ENCODE measurements at regions not wholly inside any gene's neighbourhood (a gene's known extent, or its start where the extent isn't known, plus 50 kb on each side); places are given as distances from the start of the nearest gene placed in this dataset.

DNA sequence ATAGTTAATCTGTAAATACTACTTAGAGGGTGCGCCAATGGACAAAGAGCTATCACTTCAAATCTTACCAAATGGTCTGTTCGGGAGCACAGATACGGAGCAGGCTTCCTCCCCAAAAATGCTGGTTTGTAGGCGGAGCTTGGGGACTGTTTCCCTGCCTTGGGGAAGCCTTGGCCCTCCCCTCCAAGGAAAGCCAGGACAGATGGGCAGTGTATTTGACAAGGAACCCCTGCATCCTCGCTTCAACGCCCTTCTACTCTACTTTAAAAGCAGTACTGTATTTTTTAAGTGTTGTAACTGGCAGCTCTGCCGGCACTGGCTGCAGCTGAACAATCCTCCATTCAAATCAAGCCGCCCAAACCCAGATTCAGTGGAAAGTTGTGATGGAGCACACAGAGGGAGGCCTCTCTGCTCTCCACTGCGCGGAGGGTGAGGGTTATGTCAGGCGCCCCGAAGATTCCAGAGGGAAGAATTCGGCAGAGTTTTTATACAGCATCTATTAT lies 83.1 kb upstream of the FNDC3B start:
- H3K27ac ChIP-seq (ENCODE audit: low read depth, low read length): no peak overlapping the region
- H3K9me3 ChIP-seq (ENCODE audit: control insufficient read depth in 1 of 2, low read length in 2 of 2): no peaks in the 10 kb centered on the region
- Mint-ChIP-seq H3K9me3 (no peaks in the 10 kb centered on the region), H3K4me3 (no peak overlapping the region), H3K4me1 (no peaks in the 10 kb centered on the region), H3K27me3 (peaks cover 12 to 22% of the 10 kb centered on the region in 2 donors), H3K27ac (no peak overlapping the region), H3K36me3 (no peaks in the 10 kb centered on the region)
- no peaks in the 10 kb centered on the region for H3K36me3 ChIP-seq (ENCODE audit: insufficient read depth, low read length)
- no peak for DNase-seq
- POLR2A ChIA-PET (ENCODE audit: partially characterized antibody): no interaction called here
- intact Hi-C loops (cut with micrococcal nuclease): no loop called here
- CTCF ChIA-PET (ENCODE audit: partially characterized antibody): no interaction called here
- H3K27me3 ChIP-seq (ENCODE audit: insufficient read depth, low read length): no peaks in the 10 kb centered on the region
- no peak overlapping the region for H3K4me3 ChIP-seq (ENCODE audit: low read length in 2 of 2)
- no peaks in the 10 kb centered on the region for H3K4me1 ChIP-seq (ENCODE audit: insufficient read depth, low read length)

- DNase-seq: no peak
- no peaks in the 10 kb centered on the region for H3K4me1 ChIP-seq (ENCODE audit: insufficient read depth, low read length)
- Mint-ChIP-seq H3K36me3 (no peaks in the 10 kb centered on the region), H3K4me1 (no peaks in the 10 kb centered on the region), H3K9me3 (peaks cover 0 to 1% (median 0%) of the 10 kb centered on the region in 8 donors), H3K4me3 (no peak overlapping the region), H3K27ac (no peak overlapping the region), H3K27me3 (peaks cover 12 to 19% of the 10 kb centered on the region in 2 donors)
- no peaks in the 10 kb centered on the region for H3K27me3 ChIP-seq (ENCODE audit: insufficient read depth, low read length)
- H3K36me3 ChIP-seq (ENCODE audit: insufficient read depth, low read length): no peaks in the 10 kb centered on the region
- intact Hi-C loops (cut with micrococcal nuclease): no loop called here
- POLR2A ChIA-PET (ENCODE audit: partially characterized antibody): no interaction called here
- H3K27ac ChIP-seq (ENCODE audit: low read depth, low read length): no peak overlapping the region
- H3K4me3 ChIP-seq (ENCODE audit: low read length in 2 of 2): no peak overlapping the region
- CTCF ChIA-PET (ENCODE audit: partially characterized antibody): no interaction called here
- H3K9me3 ChIP-seq (ENCODE audit: control insufficient read depth in 1 of 2, low read length in 2 of 2): no peaks in the 10 kb centered on the region
Measured at GRCh38 chr3:171956705-171957104, 82.7 kb upstream of the FNDC3B start.

DNA sequence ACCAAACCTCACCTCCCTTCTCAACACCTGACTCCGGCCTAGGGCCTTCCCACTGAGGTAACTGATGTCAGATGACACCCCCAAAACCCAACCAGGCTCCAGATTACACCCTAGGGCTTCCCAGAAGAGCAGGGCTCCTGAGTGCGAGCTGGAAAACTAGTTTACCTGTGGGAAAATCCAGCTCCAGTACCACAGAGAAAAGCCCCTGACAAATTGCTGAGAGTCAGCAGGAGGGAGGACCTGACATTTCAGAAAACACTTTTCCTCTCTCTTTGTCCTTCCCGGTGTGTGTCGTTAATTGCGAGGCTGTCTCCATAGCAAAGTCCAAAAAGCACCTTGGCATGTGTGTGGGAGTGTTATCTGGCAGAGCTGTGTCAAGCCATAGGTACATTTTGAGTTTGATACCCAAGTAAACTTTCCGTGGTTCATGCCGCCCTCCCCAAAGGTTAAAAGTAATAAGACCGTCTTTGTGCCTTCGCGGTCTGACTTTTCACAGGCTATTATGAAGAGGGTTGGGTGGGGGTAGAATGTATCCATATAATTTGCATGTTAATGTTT lies 79.8 kb upstream of the FNDC3B start:
- Mint-ChIP-seq H3K27ac (no peak overlapping the region), H3K4me1 (no peaks in the 10 kb centered on the region), H3K9me3 (peaks cover 0 to 1% (median 0%) of the 10 kb centered on the region in 8 donors), H3K36me3 (no peaks in the 10 kb centered on the region), H3K4me3 (no peak overlapping the region), H3K27me3 (peaks cover 12% of the 10 kb centered on the region in 2 donors)
- DNase-seq: no peak
- no peak overlapping the region for H3K27ac ChIP-seq (ENCODE audit: low read depth, low read length)
- no peaks in the 10 kb centered on the region for H3K9me3 ChIP-seq (ENCODE audit: control insufficient read depth in 1 of 2, low read length in 2 of 2)
- ChIA-PET CTCF (ENCODE audit: partially characterized antibody) (no interaction called here), POLR2A (ENCODE audit: partially characterized antibody) (no interaction called here)
- H3K4me3 ChIP-seq (ENCODE audit: low read length in 2 of 2): no peak overlapping the region
- no peaks in the 10 kb centered on the region for H3K27me3 ChIP-seq (ENCODE audit: insufficient read depth, low read length)
- H3K4me1 ChIP-seq (ENCODE audit: insufficient read depth, low read length): no peaks in the 10 kb centered on the region
- intact Hi-C loops (cut with micrococcal nuclease): no loop called here
- H3K36me3 ChIP-seq (ENCODE audit: insufficient read depth, low read length): no peaks in the 10 kb centered on the region

DNA sequence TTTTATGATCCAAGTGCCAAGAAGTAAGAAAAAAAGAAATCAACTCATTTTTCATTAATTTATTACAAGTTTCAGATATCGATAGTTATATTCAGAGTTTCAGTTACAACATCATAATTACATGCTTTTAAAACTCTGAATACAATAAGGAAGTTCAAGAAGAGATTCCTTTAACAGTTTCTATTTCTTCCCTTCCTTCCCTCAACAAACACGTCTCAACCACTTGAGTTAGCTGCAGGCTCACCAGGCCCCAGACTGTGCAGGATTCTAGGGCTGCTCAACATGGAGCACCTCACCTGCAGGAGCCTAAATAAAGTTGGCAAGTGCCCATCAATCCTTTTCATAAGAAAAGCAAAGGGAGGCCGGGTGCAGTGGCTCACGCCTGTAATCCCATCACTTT lies 79.2 kb upstream of the FNDC3B start:
- intact Hi-C loops (cut with micrococcal nuclease): no loop called here
- Mint-ChIP-seq H3K4me3 (no peak overlapping the region), H3K27me3 (peaks cover 11 to 12% of the 10 kb centered on the region in 2 donors), H3K9me3 (peaks cover 0 to 1% (median 0%) of the 10 kb centered on the region in 8 donors), H3K36me3 (no peaks in the 10 kb centered on the region), H3K27ac (no peak overlapping the region), H3K4me1 (no peaks in the 10 kb centered on the region)
- Histone ChIP-seq H3K4me3 (ENCODE audit: low read length in 2 of 2) (no peak overlapping the region), H3K4me1 (ENCODE audit: insufficient read depth, low read length) (no peaks in the 10 kb centered on the region), H3K36me3 (ENCODE audit: insufficient read depth, low read length) (no peaks in the 10 kb centered on the region), H3K27me3 (ENCODE audit: insufficient read depth, low read length) (no peaks in the 10 kb centered on the region), H3K27ac (ENCODE audit: low read depth, low read length) (no peak overlapping the region), H3K9me3 (ENCODE audit: control insufficient read depth in 1 of 2, low read length in 2 of 2) (no peaks in the 10 kb centered on the region)
- DNase-seq: no peak
- ChIA-PET CTCF (ENCODE audit: partially characterized antibody) (no interaction called here), POLR2A (ENCODE audit: partially characterized antibody) (no interaction called here)

DNA sequence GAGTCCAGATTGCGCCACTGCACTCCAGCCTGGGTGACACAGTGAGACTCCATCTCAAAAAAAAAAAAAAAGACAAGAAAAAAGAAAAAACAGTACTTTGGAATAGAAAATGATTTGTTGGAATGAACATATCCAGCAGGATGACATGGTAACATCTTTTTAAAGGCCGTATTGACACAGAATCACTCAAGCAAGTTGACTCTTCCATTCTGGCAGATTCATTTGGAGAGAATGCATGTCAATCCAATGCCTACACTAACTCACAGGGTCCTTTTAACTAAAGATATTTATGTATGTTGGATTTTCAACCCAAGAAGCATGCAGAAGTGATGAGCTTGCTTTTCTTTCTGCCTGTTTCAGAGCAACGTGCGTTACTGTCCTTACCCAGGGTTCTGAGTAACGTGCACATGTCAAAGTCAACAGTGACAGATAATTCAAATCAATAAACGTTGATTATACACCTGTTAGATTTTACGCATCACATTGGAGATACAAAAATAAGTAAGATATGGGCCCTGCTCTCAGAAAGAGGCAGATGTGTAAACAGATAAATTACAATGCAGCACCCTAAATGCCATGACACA lies 77.1 kb upstream of the FNDC3B start:
- Histone ChIP-seq H3K9me3 (ENCODE audit: control insufficient read depth in 1 of 2, low read length in 2 of 2) (no peaks in the 10 kb centered on the region), H3K4me1 (ENCODE audit: insufficient read depth, low read length) (no peaks in the 10 kb centered on the region), H3K27me3 (ENCODE audit: insufficient read depth, low read length) (no peaks in the 10 kb centered on the region), H3K4me3 (ENCODE audit: low read length in 2 of 2) (no peak overlapping the region), H3K27ac (ENCODE audit: low read depth, low read length) (no peak overlapping the region), H3K36me3 (ENCODE audit: insufficient read depth, low read length) (no peaks in the 10 kb centered on the region)
- no peak overlapping the region for H3K4me3 Mint-ChIP-seq
- H3K27me3 Mint-ChIP-seq: peaks cover 5 to 6% of the 10 kb centered on the region in 2 donors
- ChIA-PET POLR2A (ENCODE audit: partially characterized antibody) (no interaction called here), CTCF (ENCODE audit: partially characterized antibody) (interaction anchor here (0.8 kb wide), 1 partner anchor 23 kb away, joined by 3 read pairs; no protein-coding TSS in a partner anchor)
- H3K4me1 Mint-ChIP-seq: no peaks in the 10 kb centered on the region
- H3K36me3 Mint-ChIP-seq: no peaks in the 10 kb centered on the region
- no peak overlapping the region for H3K27ac Mint-ChIP-seq
- DNase-seq: no peak
- intact Hi-C loops (cut with micrococcal nuclease): no loop called here
- peaks cover 0 to 1% (median 0%) of the 10 kb centered on the region in 8 donors for H3K9me3 Mint-ChIP-seq

- no peak overlapping the region for H3K27ac ChIP-seq (ENCODE audit: low read depth, low read length)
- H3K9me3 ChIP-seq (ENCODE audit: control insufficient read depth in 1 of 2, low read length in 2 of 2): no peaks in the 10 kb centered on the region
- Mint-ChIP-seq H3K27me3 (peaks cover under 1 to 8% of the 10 kb centered on the region in 2 donors), H3K36me3 (no peaks in the 10 kb centered on the region), H3K4me3 (no peak overlapping the region), H3K4me1 (no peaks in the 10 kb centered on the region), H3K27ac (no peak overlapping the region), H3K9me3 (peaks cover 0 to 1% (median 0%) of the 10 kb centered on the region in 8 donors)
- intact Hi-C loops (cut with micrococcal nuclease): no loop called here
- no peaks in the 10 kb centered on the region for H3K27me3 ChIP-seq (ENCODE audit: insufficient read depth, low read length)
- ChIA-PET CTCF (ENCODE audit: partially characterized antibody) (no interaction called here), POLR2A (ENCODE audit: partially characterized antibody) (no interaction called here)
- no peak overlapping the region for H3K4me3 ChIP-seq (ENCODE audit: low read length in 2 of 2)
- no peaks in the 10 kb centered on the region for H3K36me3 ChIP-seq (ENCODE audit: insufficient read depth, low read length)
- no peaks in the 10 kb centered on the region for H3K4me1 ChIP-seq (ENCODE audit: insufficient read depth, low read length)
- no peak for DNase-seq
Measured at GRCh38 chr3:171963546-171963945, 75.8 kb upstream of the FNDC3B start.

- H3K36me3 ChIP-seq (ENCODE audit: insufficient read depth, low read length): no peaks in the 10 kb centered on the region
- no peaks in the 10 kb centered on the region for H3K4me1 Mint-ChIP-seq
- ChIA-PET POLR2A (ENCODE audit: partially characterized antibody) (interaction anchor here (0.5 kb wide), 1 partner anchor 1095 kb away, joined by 3 read pairs; the partner anchor contains the start of gene RPL22L1), CTCF (ENCODE audit: partially characterized antibody) (interaction anchor here (1.6 kb wide), 1 partner anchor 11 kb away, joined by 5 read pairs; no protein-coding TSS in a partner anchor)
- H3K27ac ChIP-seq (ENCODE audit: low read depth, low read length): no peak overlapping the region
- intact Hi-C loops (cut with micrococcal nuclease): no loop called here
- no peaks in the 10 kb centered on the region for H3K36me3 Mint-ChIP-seq
- no peak overlapping the region for H3K27ac Mint-ChIP-seq
- H3K27me3 Mint-ChIP-seq: peaks cover 0 to 3% of the 10 kb centered on the region in 2 donors
- H3K9me3 Mint-ChIP-seq: peaks cover 0 to 1% (median 0%) of the 10 kb centered on the region in 8 donors
- H3K4me1 ChIP-seq (ENCODE audit: insufficient read depth, low read length): no peaks in the 10 kb centered on the region
- no peaks in the 10 kb centered on the region for H3K27me3 ChIP-seq (ENCODE audit: insufficient read depth, low read length)
- H3K9me3 ChIP-seq (ENCODE audit: control insufficient read depth in 1 of 2, low read length in 2 of 2): no peaks in the 10 kb centered on the region
- no peak overlapping the region for H3K4me3 ChIP-seq (ENCODE audit: low read length in 2 of 2)
- no peak for DNase-seq
- no peak overlapping the region for H3K4me3 Mint-ChIP-seq
Measured at GRCh38 chr3:171965067-171965712, 74.2 kb upstream of the FNDC3B start.
